WTC11 (cell line): ENCODE measurements at regions not wholly inside any gene's neighbourhood (a gene's known extent, or its start where the extent isn't known, plus 50 kb on each side); places are given as distances from the start of the nearest gene placed in this dataset.

Source experiments
- ATAC-seq: fragments of 200-7000 bp; cut with Tn5 transposase; 2 replicates; pipeline ENCODE4 v1.10.0; 2021; ENCODE audit warnings: mild to moderate bottlenecking, moderate library complexity
- CTCF ChIA-PET: fragments of 300-600 bp; sonication (Branson Sonifier 250); formaldehyde crosslinking; loops from one replicate; lab custom pipeline; 2021; ENCODE audit warnings: antibody characterized with exemption; lab: Charles Lee
- POLR2A ChIA-PET: fragments of 350-600 bp; sonication (Branson Sonifier 250); formaldehyde crosslinking; loops from one replicate; lab custom pipeline; 2021; ENCODE audit warnings: antibody characterized with exemption; lab: Charles Lee
- DNase-seq: peaks from one replicate; pipeline ENCODE4 v3.0.0; 2021; ENCODE audit warnings: low spot score
- H3K27ac Mint-ChIP-seq: 2 replicates; pipeline ENCODE4 v1.8.0; 2021; ENCODE audit warnings: mixed read lengths
- H3K27me3 Mint-ChIP-seq: 2 replicates; pipeline ENCODE4 v1.8.0; 2021; ENCODE audit warnings: low read depth, mild to moderate bottlenecking, moderate library complexity, mixed read lengths
- H3K36me3 Mint-ChIP-seq: 2 replicates; pipeline ENCODE4 v1.8.0; 2021; ENCODE audit warnings: mixed read lengths
- H3K4me1 Mint-ChIP-seq: 2 replicates; pipeline ENCODE4 v1.8.0; 2022; ENCODE audit warnings: mixed read lengths
- H3K4me3 Mint-ChIP-seq: 2 replicates; pipeline ENCODE4 v1.8.0; 2021; ENCODE audit warnings: mild to moderate bottlenecking, moderate library complexity, mixed read lengths
- H3K9me3 Mint-ChIP-seq: 2 replicates; pipeline ENCODE4 v1.8.0; 2021; ENCODE audit warnings: mixed read lengths
- ATF3 ChIP-seq: sonication (generic); formaldehyde crosslinking; conservative IDR thresholded peaks from 2 replicates; pipeline ENCODE4 v1.8.1; 2022; ENCODE audit warnings: mild to moderate bottlenecking, missing genetic modification reagents
- ATF6 ChIP-seq: sonication (generic); formaldehyde crosslinking; IDR thresholded peaks from 2 replicates; pipeline ENCODE4 v1.8.1; 2023; ENCODE audit warnings: mild to moderate bottlenecking, missing genetic modification reagents
- E2F5 ChIP-seq: sonication (generic); formaldehyde crosslinking; IDR thresholded peaks from 2 replicates; pipeline ENCODE4 v1.8.1; 2022; ENCODE audit warnings: mild to moderate bottlenecking, moderate library complexity, missing genetic modification reagents
- EMX1 ChIP-seq: fragments of 250-450 bp; sonication (Bioruptor Pico); IDR thresholded peaks from 2 replicates; pipeline ENCODE4 v1.8.0; 2021; ENCODE audit warnings: mild to moderate bottlenecking
- ERG ChIP-seq: fragments of 250-450 bp; sonication (Bioruptor Pico); IDR thresholded peaks from 2 replicates; pipeline ENCODE4 v1.8.0; 2021; ENCODE audit warnings: mild to moderate bottlenecking
- GTF2I ChIP-seq: fragments of 250-450 bp; sonication (Bioruptor Pico); conservative IDR thresholded peaks from 2 replicates; pipeline ENCODE4 v1.4.0; 2021; ENCODE audit warnings: mild to moderate bottlenecking
- JUN ChIP-seq: sonication (generic); formaldehyde crosslinking; IDR thresholded peaks from 2 replicates; pipeline ENCODE4 v1.8.0; 2023; ENCODE audit warnings: mild to moderate bottlenecking, missing genetic modification reagents
- MLX ChIP-seq: sonication (generic); formaldehyde crosslinking; IDR thresholded peaks from 2 replicates; pipeline ENCODE4 v1.8.1; 2023; ENCODE audit warnings: mild to moderate bottlenecking, missing genetic modification reagents, moderate library complexity
- TEAD1 ChIP-seq: sonication (generic); formaldehyde crosslinking; IDR thresholded peaks from 2 replicates; pipeline ENCODE4 v1.8.0; 2022; ENCODE audit warnings: mild to moderate bottlenecking, missing genetic modification reagents
- ZNF281 ChIP-seq: sonication (generic); formaldehyde crosslinking; IDR thresholded peaks from 2 replicates; pipeline ENCODE4 v1.8.0; 2023; ENCODE audit warnings: mild to moderate bottlenecking, missing genetic modification reagents
- ZNF512 ChIP-seq: sonication (generic); formaldehyde crosslinking; IDR thresholded peaks from 2 replicates; pipeline ENCODE4 v1.8.1; 2022; ENCODE audit warnings: missing genetic modification reagents, borderline replicate concordance

GRCh38 chr5:108687595-108688200, 60.0 kb upstream of the FER start:
- no peak overlapping the region for H3K4me3 Mint-ChIP-seq
- TF ChIP-seq GTF2I (CRISPR knock-in tag) (no peak), ATF6 (CRISPR knock-in tag) (no peak), ERG (CRISPR knock-in tag) (no peak), JUN (CRISPR knock-in tag) (no peak), E2F5 (CRISPR knock-in tag) (no peak), EMX1 (no peak), ATF3 (CRISPR knock-in tag) (no peak), MLX (CRISPR knock-in tag) (no peak), TEAD1 (no peak)
- DNase-seq (no peak), ATAC-seq (no peak)
- ChIA-PET CTCF (interaction anchor here (1.0 to 1.1 kb wide), 3 partner anchors 41 to 60 kb away, joined by 3 read pairs; no protein-coding TSS in a partner anchor), POLR2A (interaction anchor here (0.6 to 2.9 kb wide), 4 partner anchors 40 to 630 kb away, joined by 3 to 20 read pairs (median 5); partner anchors contain the start of gene FER)
- peak overlapping the region; percentile 93 for H3K27ac Mint-ChIP-seq
- peaks cover 9% of the 10 kb centered on the region; the same call in 1 of the 2 replicates for H3K36me3 Mint-ChIP-seq
- H3K4me1 Mint-ChIP-seq: peaks cover 53% of the 10 kb centered on the region
- H3K9me3 Mint-ChIP-seq: peaks cover 15% of the 10 kb centered on the region
- H3K27me3 Mint-ChIP-seq: no peaks in the 10 kb centered on the region

GRCh38 chr5:108686676-108687075, 61.0 kb upstream of the FER start:
- CTCF ChIA-PET: interaction anchor here (1.0 kb wide), 2 partner anchors 45 to 61 kb away, joined by 3 read pairs; no protein-coding TSS in a partner anchor
- Mint-ChIP-seq H3K27ac (peak overlapping the region; percentile 96), H3K4me1 (peaks cover 46% of the 10 kb centered on the region), H3K4me3 (peak overlapping the region; percentile 49), H3K9me3 (peaks cover 15% of the 10 kb centered on the region), H3K36me3 (peaks cover 9% of the 10 kb centered on the region; the same call in 1 of the 2 replicates), H3K27me3 (no peaks in the 10 kb centered on the region)
- DNase-seq: no peak
- POLR2A ChIA-PET: interaction anchor here (1.5 to 2.9 kb wide), 3 partner anchors 41 to 63 kb away, joined by 5 to 21 read pairs (median 20); partner anchors contain the start of gene FER
- peak; percentile 58 for ATAC-seq
- TF ChIP-seq ZNF512 (no peak), ZNF281 (CRISPR knock-in tag) (no peak)
- TF ChIP-seq, all 79 proteins: peak for 0
